ENCODE measurements at regions not wholly inside any gene's neighbourhood (a gene's known extent, or its start where the extent isn't known, plus 50 kb on each side); places are given as distances from the start of the nearest gene placed in this dataset.
"Not testable (repeated sequence)": the region's sequence is repeated elsewhere in the genome, so short reads cannot be mapped to it uniquely, and the experiment has no call there.

GRCh38 chr2:239866350-239866749 is 158.8 kb downstream of the NDUFA10 start:
- no peak for TF ChIP-seq CTCF (conservative IDR thresholded peaks at IDR 0.05; ENCODE audit: low read length)
- DNase-seq (ENCODE audit: low read depth): no peak
- H3K4me3 ChIP-seq (ENCODE audit: low read length): no peak overlapping the region

- not testable (repeated sequence) for DNase-seq (ENCODE audit: low read depth); H3K4me3 ChIP-seq (ENCODE audit: low read length)
These were observed 159.3 kb downstream of the NDUFA10 start for GRCh38 chr2:239865856-239866255.

- H3K4me3 ChIP-seq (ENCODE audit: low read length): no peak overlapping the region
- no peak for DNase-seq (ENCODE audit: low read depth)
- TF ChIP-seq CTCF (conservative IDR thresholded peaks at IDR 0.05; ENCODE audit: low read length): no peak
These were observed 160.0 kb downstream of the NDUFA10 start for GRCh38 chr2:239865059-239865639.

- DNase-seq (ENCODE audit: low read depth): no peak
- H3K4me3 ChIP-seq (ENCODE audit: low read length): no peak overlapping the region
- no peak for TF ChIP-seq CTCF (conservative IDR thresholded peaks at IDR 0.05; ENCODE audit: low read length)
These were observed 160.7 kb downstream of the NDUFA10 start for GRCh38 chr2:239864247-239865058.

- TF ChIP-seq CTCF (conservative IDR thresholded peaks at IDR 0.05; ENCODE audit: low read length): no peak
- no peak overlapping the region for H3K4me3 ChIP-seq (ENCODE audit: low read length)
- no peak for DNase-seq (ENCODE audit: low read depth)
These were observed 162.5 kb downstream of the NDUFA10 start for GRCh38 chr2:239862613-239863012.

- no peak for DNase-seq (ENCODE audit: low read depth)
- no peak overlapping the region for H3K4me3 ChIP-seq (ENCODE audit: low read length)
- TF ChIP-seq CTCF (conservative IDR thresholded peaks at IDR 0.05; ENCODE audit: low read length): no peak
These were observed 167.0 kb downstream of the NDUFA10 start for GRCh38 chr2:239858179-239858578.

- TF ChIP-seq CTCF (conservative IDR thresholded peaks at IDR 0.05; ENCODE audit: low read length): no peak
- DNase-seq (ENCODE audit: low read depth): no peak
- H3K4me3 ChIP-seq (ENCODE audit: low read length): no peak overlapping the region
These were observed 167.6 kb downstream of the NDUFA10 start for GRCh38 chr2:239857591-239857990.
